ENCODE measurements at regions not wholly inside any gene's neighbourhood (a gene's known extent, or its start where the extent isn't known, plus 50 kb on each side); places are given as distances from the start of the nearest gene placed in this dataset.

DNA sequence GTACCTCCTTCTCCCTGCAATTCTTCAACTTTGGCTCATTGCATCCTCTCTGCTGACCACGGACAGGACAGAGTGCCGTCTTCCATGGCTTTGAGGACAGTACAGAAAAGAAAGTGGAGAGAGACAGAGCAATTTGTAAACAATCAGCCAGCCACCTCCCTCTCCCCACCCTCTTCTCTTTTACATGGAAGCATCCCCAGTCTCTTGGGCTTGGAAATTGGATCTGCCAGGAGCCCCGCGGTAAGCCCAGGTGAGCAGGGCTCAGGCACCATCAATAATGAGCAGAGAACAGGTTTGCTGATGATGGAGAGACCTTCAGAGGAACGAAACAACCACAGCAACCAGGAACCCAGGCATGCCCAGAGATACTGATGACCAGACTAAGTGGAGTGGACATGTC lies 194.9 kb upstream of the TNRC6C start:
- no peak for DNase-seq

DNA sequence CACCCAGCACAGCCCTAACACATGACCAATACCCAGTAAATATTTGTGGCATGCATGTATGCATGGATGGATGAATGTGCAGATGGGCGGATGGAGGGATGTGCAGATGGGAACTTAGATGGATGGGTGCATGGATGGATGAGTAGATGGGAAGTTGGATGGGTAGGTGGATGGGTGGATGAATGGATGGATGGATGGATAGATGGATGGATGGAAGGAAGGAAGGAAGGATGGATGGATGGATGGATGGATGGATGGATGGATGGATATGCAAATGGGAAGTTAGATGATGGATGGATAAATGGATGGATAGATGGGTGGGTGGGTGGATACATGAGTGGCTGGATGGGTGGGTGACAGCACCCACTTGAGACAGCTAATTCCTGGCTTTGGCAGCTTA lies 193.2 kb upstream of the TNRC6C start:
- no peak for DNase-seq

DNA sequence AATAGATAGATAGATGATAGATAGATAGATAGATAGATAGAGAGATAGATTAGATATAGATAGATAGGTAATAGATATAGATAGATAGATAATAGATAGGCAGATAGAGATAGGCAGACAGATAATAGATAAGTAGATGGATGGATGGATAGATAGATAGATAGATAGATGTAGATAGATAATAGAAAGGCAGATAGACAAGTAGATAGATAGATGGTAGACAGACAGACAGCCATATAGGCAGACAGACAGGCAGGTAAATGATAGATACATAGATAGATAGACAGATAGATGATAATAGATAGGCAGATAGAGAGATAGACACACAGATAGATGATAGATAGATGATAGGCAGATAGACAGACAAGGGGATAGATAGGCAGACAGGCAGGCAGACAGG lies 191.4 kb upstream of the TNRC6C start:
- no peak for DNase-seq

DNA sequence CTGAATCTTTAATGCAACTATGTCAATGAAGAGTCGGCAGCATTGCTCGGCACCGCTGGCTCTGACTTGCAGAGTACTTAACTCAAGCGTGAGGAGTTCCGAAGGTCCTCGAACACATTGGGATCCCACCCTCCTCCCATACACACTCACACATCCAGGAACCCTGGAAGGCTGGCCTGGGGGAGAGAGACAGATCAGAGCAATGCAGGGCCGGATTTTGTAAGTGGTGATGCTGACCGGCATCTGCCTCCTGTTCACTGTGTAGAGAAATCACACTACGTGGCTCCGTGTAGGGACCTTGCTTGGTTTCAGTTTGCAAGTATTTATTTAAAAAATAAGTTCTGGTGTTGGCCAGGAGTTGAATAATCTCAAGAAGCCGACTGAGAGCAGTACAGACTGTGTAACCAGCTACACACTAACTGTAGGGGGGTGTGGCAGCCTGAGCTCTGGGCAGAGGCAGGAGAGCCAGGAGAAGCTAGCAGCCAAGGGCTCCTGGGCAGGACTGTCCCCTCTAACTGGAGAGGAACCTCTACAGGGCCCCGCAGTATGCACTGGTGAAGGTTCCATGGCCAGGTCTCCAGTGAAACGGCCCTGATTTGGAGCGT lies 190.2 kb upstream of the TNRC6C start:
- DNase-seq, result peak; percentile 28

DNA sequence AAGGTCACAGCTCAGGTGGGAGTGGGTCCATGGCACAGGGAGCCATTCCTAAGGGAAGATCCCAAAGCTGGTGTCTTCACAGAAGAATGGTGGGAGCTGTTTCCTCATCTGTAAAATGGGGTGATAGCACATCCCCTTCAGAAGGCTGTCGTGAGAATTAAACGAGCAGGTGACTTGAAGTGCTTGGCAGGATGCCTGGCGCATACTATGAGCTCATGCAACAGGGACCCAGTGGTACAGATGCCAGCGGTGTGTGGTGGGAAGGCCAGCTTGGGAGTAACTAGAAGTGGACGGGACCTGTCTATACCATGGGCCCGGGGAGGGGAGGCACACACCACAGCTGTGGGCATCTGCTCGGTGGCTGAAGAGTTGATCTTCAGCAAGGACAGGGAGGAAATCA lies 189.3 kb upstream of the TNRC6C start:
- peak; percentile 56 for DNase-seq

DNA sequence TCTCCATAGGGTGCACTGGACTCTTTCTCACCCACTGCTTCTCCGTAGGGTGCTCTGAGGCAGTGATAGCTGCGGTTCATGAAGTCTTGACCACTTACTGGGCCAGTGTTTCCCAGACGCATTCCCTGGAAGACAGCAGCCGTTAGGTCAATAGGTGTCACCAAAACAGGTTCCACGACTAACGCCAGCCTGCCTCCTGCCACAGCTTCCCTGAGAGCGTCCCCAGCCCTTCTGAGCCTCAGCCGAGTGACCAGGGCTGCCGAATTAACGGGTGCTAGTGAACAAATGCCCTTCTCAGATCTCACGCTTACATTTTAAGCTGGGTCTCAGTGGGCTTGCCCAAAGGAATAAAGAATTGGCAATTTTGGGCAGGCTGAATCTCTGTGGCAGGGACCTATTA lies 188.7 kb upstream of the TNRC6C start:
- no peak for DNase-seq

DNA sequence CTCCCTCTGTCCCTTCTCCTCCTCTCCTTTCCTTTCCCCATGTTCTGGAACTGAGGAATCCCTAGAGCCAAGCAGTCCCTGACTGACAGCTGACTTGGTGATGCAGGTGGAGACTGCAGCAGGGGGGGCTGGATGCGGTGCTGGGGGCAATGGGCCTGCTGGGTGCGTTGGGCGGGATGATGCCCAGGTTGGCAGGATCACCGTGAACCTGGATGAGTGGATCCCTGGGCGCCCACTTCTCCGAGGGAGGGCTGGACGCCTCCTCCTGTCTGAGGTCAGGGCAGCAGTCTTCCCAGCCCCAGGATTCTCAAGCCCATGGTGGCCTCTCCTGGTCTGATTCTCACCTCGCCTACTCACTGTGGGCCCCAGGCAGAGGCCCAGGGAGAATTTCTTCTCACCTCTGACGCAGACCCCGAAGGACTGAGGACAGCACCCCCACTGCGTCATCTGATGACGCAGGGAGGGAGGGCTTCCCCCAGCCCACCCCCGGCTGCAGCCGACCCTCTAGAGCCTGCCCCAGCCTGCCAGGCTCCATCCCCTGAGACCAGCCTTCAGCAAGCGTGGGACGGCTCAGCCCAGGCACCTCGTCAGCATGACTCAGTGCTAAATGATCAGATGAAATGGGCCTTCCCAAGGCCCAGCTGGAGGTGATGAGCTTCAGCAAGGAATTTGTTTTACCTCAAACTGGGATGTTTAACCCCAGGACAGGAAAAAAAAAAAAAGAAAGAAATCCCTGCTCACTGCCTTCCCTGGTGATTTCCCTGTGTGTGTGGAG lies 188.0 kb upstream of the TNRC6C start:
- DNase-seq, result no peak

DNA sequence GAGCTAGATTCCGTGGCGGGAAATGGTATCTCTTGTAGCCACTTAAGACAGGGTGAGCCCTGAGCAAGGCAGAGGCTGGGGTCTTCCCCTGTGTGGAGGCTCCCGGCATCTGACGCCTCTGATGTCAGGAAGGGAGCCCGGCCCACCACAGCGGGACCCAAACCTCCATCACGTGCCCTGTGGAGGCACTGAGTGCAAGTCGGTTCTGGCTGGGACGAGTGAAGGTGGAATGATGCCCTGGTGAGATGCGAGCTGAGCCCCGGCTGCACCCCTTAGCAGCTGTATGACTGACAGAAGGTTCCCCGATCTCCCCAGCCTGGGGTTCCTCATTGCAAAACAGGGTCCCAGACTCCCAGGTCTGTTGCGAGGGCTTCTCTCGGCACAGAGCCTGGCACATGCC lies 187.4 kb upstream of the TNRC6C start:
- no peak for DNase-seq

DNA sequence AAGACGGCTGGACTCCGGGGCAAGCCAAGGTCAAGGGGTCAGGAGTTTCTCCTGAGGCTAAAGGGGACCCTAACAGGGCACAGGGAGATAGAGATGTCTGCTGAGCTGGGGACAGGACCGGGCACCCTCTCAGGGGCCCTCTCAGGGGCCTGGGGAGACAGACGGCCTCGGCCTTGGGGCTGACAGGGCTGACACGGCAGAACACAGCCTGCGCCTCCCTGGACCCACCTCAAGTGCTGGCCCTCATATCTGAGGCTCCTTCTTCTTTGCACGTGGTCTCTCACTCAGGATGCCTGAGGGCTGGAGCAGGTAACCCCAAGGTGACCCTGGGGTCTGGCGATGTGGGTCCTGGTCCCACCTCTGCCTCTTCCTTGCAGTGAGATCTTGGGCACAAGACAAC lies 186.9 kb upstream of the TNRC6C start:
- no peak for DNase-seq

DNA sequence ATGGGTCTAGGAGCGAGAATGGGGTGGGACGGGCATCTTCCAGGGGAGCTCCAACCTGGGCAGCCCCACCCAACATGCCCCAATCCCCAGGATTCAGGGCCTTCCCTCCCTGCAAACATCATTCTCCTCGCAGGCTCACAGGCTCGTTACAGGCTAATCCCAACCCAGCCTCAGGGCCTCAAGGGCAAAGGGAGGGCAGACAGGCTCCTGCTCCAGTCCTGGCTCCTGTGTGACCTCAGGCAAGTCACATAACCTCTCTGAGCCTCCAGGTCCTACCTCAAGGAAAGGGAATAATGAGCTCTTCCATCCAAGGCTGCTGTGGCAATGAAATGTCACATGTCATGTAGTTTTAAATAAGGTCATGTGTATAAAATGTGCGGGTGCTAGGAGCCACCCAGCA lies 186.5 kb upstream of the TNRC6C start:
- no peak for DNase-seq

DNA sequence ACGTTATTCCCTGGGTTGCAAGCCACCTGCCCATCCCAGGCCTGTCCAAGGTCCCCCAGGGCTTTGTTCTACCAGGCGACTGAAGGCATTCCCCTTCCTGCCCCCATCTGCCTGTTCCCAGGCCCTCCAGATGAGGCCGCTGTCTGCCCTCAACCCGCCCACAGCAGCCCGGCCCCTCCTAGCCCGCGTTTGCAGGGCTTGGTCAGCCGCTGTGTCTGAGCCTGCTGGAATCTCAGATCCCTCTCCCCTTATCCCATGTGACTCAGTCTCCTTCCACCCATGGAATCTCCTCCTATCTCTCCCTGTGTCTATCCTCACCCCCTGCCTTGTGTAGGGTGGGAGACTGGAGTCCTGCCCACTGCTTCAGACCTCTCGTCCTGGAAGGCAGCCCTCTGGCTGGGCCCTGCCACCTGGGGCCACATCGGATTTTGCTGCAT lies 186.0 kb upstream of the TNRC6C start:
- no peak for DNase-seq

DNA sequence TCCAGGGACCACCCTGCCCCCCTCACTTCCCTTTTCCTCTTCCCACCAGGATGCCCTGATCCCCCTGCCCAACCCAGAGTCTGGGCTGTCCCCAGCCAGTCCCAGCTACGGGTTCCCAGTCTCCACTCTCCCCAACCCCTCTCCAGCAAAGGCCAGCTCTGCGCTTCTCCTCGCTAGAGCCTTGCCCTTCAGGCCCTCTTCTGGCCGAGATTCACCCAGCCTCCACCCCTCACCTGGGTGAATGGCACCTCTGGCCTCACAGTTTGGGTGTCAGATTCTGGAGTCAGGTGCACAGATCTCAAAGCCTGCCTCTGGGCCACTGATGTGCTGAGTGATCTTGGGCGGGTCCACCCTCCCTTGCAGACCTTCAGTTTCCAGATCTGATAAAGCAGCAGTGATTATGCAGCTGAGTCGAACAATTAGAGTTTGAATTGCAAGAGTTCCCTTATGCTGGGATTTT lies 185.6 kb upstream of the TNRC6C start:
- no peak for DNase-seq

DNA sequence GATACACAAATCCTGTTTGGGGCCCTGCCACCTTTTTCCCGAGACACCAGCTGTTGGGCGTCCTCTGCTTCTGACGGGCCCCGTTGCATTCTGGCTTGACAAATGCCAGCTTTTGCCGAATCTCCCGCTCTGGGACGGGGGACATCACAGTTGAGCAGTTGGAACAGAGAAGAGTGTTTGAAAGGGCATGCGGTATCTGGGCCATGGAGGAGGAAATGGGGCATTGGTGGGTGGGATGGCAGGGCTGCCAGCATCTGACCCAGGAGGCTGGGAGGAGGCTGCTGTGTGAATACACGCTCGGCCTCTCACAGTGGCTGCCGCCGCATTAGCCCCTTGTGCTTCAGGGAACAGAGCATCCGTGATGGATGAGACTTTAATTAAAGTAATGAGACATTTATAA lies 184.3 kb upstream of the TNRC6C start:
- no peak for DNase-seq

DNA sequence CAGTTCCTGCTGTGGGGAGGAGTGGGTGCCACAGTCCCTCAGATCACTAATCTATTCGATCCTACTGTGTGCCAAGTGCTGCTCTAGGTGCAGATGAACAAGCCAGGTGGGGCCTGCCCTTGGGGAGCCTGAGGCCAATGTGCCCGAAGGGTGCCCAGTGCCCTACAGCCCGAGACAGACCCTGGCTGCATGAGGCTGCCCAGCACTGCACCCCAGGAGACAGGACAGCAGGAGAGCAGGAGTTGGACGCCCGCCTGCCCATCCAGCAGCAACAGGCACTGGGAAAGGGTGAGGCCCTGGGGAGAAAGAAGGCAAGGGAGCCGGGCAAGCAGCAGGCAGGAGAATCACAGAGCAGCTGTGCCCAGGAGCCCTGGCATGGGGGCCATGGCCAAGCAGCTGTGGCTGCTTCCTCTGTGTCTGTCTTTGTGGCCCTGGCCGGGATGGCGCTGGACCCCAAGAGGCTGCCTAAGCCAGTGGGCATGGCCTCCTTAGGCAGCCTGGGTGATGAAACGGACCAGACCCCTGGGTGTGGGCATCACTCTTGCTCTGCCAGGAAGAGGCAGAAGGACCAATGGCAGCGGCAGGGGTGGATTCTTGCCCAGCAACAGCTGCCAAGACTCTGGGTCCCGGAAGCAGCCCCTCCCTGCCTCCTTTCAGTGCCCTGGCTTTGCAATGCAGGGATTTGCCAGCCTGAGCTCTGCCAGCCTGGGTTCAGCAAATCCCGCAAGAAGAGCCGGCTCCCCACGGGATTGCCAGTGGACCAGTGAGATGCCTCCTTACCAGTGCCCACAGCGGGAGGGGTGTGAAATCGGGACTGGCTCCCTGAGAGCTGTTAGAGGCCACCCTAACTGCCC lies 179.6 kb upstream of the TNRC6C start:
- no peak for DNase-seq

DNA sequence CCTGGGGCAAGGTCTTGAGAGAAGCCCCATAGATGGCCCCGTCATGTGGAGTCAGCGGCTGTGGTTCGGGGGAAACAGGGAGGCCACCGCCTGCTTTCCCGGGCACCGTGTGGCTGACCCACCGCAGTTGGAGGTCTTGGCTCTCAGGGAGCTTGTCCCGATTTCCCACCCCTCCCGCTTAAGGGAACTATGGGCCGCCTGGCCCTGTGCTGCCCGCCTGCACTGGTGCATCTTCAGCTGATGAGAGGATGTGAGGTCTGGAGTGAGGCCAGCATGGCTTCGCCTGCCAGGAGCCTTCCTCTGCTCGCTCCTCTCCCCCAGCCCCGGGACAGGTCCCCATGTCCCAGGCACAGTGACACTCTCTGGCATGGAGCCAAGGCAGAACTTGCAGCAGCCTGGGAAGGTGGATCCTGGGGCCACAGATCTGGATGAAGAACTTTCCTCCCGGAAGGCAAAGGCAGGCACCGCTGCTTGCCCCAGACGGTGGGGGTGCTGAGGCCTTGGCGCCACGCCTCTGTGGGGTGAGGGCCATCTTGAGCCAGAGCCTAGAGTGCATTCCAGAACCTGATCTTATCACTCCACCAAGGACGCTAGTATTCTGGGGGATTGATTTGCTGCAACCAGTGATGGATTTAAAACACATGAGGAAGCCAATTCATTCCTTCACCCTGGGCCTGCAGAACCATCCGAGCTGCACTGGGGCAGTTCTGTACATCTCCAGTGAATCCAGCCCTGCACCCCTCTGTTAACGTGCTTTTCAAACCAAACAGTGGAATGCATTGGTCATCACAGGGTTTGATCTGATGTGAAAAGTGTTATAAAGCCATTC lies 178.6 kb upstream of the TNRC6C start:
- no peak for DNase-seq

DNA sequence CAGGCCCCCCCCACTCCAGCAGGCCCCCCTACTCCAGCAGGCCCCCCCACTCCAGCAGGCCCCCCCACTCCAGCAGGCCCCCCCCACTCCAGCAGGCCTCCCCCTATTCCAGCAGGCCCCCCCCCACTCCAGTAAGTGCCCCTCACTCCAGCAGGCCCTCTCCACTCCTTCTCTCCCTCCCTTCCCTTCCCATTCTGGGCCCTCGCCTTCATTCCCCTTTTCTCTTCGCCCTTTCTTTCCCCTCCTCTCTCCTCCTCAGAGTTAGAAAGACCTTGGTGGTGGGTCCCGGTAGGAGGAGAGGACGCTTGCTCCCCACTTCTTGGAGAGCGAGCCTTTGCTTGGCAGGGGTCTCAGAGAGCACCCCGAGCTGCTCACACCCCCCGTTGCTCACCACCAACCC lies 177.0 kb upstream of the TNRC6C start:
- no peak for DNase-seq

DNA sequence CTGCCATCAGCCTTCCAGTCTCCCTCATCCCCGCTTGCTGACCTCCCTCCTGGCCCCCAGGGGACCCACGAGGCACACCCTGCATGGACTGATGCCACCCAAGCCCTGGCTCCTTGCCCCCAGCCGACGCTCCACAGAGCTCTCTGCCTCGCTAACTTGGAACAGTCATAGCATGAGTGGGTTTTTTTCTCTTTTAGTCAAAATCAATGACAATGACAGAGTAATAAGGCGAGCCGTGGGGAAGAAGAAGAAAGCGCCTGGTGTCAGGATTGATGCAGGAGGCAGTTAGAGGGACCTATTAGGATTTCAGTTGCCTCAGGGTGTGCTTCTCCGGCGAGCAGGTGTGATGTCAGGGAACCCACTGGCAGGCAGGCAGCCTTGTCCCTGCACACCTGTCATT lies 176.3 kb upstream of the TNRC6C start:
- DNase-seq, result no peak

DNA sequence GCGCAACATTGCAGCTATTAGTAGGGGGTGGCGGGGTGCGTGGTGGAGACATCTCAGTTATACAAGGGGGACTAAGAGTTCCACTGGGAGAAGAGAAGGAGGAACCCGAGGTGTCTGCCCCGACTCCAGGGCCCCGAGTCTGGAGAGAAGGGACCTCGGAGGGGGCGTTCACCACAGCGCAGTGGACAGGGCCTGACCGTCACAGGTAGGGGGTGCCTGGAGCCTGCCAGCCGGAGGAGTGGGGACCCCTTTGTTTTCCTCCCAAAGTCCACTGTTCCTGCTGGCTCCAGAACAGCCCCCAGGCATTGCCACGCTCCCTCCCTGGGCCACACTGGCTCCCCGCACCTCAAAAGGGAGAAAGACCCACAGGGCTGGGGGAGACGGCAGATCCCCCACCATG lies 175.9 kb upstream of the TNRC6C start:
- no peak for DNase-seq

DNA sequence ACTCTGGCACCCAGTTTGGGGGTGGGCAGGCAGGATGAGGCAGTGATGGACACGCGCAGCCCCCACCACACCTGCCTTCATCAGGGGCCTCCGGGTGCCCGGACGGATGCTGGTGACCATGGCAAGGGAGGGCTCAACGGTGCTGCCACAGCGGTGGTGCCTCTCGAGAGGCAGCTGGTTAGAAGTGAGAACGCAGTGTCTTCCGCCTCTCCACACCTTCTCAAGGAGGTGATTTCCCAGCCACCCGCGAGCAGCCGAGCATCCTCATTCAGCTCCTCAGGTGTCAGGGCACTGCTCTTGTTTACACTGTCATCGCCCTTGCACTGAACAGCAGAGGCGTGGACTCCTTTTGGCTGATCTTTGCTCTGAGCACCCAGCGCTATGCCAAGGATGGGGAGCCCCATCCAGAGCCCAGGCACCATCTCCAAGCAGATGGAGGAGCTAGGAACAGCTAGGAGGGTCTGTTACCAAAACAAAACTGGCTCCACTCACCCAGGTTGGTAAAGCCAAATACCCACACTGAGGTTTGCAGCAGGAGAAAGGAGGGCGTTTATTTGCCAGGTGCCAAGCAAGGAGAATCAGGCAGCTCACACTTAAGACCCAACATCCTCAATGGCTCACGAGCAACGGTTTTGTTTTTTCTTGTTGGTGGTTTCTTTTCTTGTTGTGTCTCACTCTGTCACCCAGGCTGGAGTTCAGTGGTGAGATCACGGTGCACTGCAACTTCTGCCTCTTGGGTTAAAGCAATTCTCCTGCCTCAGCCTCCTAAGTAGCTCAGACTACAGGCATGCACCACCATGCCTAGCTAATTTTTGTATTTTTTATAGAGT lies 174.3 kb upstream of the TNRC6C start:
- DNase-seq, result no peak

DNA sequence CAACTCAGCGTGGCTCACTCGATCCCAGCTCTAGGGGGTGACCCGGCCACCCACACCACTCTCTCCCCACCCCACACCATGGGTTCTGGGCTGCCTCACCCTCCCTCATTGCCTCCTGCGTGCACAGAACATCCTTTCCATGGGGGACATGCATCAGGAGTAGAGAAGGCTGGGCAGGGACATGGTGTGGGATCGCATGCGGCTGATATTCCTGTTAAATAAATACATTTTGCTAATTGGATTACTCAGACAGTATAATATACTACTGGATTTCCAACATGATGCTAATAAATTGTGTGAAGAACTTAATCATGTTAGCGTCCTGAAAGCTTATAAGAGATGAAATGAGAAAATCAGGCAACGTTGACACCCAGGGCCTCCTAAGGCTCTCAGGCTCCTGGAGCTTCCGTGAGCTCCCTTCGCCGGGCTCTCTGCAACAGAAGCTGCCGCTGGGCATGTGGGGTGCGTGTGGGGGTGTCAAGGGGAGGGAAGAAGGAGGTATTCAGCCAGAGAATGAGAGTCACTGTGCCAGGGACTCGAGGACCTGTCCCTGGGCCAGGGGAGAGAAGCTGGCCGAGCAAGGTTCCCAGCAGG lies 173.1 kb upstream of the TNRC6C start:
- no peak for DNase-seq

DNA sequence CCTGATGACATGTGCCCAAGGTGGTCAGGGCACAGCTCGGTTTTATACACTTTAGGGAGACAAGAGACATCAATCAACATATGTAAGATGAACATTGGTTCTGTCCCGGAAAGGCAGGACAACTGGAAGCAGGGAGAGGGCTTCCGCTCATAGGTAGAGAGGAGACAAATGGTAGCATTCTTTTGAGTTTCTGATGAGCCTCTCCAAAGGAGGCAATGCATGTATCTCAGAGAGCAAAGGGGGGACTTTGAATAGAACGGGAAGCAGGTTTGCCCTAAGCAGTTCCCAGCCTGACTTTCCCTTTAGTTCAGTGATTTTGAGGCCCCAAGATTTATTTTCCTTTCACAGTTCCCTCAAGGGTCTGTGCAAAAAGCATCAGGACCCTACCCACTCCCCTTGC lies 172.4 kb upstream of the TNRC6C start:
- DNase-seq, result no peak

All from DMS79 (cell line).